ENCODE measurements at regions not wholly inside any gene's neighbourhood (a gene's known extent, or its start where the extent isn't known, plus 50 kb on each side); places are given as distances from the start of the nearest gene placed in this dataset.

DNA sequence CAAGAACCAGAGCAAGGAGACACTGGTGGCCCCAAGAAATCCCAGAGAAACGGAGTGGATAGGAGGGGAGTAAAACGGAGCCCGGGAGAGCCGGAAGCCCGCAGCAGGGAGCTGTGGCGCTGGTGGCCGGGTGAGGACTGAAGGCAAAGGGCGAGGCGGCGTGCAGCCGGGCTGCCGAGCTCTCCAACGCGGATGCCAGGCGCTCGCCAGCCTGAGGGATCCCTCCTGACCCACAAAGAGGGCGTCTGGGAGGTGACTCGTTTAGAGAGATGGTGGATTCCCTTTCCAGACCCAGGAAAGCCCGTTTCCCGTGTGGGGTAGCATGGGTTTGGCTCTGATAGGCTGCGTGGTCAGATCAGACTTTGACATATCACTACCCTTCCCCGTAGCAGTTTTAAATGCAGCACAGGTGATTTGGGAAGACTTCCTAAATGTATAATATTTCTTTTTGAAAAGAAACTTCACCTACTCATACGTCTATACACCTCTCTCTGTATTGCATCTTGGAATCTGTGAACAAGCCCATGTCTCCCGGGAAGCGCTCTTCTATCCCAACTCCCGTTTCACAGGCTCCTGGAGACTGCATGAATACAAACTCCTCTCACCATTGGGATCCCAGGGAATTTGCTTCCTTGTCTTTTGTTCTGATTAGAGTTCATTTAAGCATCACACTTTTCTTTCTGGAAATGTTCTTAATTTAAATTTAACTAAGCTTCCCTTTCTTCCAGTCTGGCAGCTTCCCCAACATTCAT lies 158.1 kb downstream of the C9orf152 start:
- peaks cover 54% of the 10 kb centered on the region for H3K27me3 Mint-ChIP-seq
- no peak for ATAC-seq (replicated peaks; ENCODE audit: extremely low read depth, poor library complexity, severe bottlenecking)
- H3K4me3 Mint-ChIP-seq = peak overlapping the region; percentile 77
- H3K4me1 Mint-ChIP-seq = peaks cover 28% of the 10 kb centered on the region
- H3K36me3 Mint-ChIP-seq (ENCODE audit: insufficient read depth) = peaks cover 2% of the 10 kb centered on the region
- H3K27ac Mint-ChIP-seq (ENCODE audit: low read depth) = peak overlapping the region; percentile 84
- H3K9me3 Mint-ChIP-seq = no peaks in the 10 kb centered on the region
- no peak for DNase-seq (ENCODE audit: low spot score in 2 of 2)

DNA sequence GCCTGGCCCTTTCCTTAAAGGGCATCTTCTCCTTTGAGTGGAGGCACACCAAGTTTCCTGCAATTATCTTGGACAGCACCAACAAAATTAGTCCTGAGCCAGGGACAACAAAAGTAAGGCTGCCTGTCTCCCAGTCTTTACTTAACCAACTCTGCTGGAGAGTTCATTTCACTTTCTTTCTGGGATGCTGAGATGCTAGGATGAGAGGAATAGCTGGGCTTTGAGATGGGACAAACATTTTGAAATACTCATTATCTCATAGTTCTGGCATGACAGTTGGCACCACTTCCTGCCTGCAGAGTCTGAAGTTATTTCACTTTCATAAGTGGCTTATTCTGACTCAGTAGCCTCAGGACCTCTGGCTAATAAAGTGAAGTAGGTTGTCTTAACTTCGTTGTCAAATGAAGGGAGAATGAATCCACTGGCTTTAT lies 157.0 kb downstream of the C9orf152 start:
- peaks cover 2% of the 10 kb centered on the region for H3K36me3 Mint-ChIP-seq (ENCODE audit: insufficient read depth)
- DNase-seq (ENCODE audit: low spot score in 2 of 2) (no peak), ATAC-seq (replicated peaks; ENCODE audit: extremely low read depth, poor library complexity, severe bottlenecking) (no peak)
- peak overlapping the region; percentile 77 for H3K4me3 Mint-ChIP-seq
- H3K9me3 Mint-ChIP-seq = no peaks in the 10 kb centered on the region
- H3K4me1 Mint-ChIP-seq = peaks cover 28% of the 10 kb centered on the region
- H3K27me3 Mint-ChIP-seq = peaks cover 54% of the 10 kb centered on the region
- peak overlapping the region; percentile 19 for H3K27ac Mint-ChIP-seq (ENCODE audit: low read depth)

DNA sequence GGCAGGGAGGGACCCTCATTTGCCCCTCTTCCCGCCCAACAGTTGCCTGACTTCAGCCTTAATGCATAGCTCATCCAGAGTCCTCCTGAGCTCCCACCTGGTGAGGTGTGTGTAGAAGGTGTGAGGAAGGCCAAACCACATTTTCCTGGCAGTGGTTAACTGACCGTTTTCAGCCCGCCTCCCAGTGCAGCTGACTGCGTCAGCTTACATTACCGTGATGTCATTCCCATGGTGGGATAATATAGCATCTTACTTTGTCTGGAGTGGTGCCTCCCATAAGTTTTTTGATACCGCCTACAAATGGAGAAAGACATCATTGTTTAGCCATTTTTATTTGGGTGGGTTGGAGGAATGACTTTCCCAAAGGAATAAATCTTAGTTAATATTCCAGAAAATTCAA lies 151.9 kb downstream of the C9orf152 start:
- H3K27me3 Mint-ChIP-seq = peaks cover 25% of the 10 kb centered on the region
- H3K4me1 Mint-ChIP-seq = no peaks in the 10 kb centered on the region
- H3K4me3 Mint-ChIP-seq = no peak overlapping the region
- ATAC-seq (replicated peaks; ENCODE audit: extremely low read depth, poor library complexity, severe bottlenecking) = no peak
- DNase-seq (ENCODE audit: low spot score in 2 of 2) = no peak
- H3K36me3 Mint-ChIP-seq (ENCODE audit: insufficient read depth) = no peaks in the 10 kb centered on the region
- no peaks in the 10 kb centered on the region for H3K9me3 Mint-ChIP-seq
- H3K27ac Mint-ChIP-seq (ENCODE audit: low read depth) = no peak overlapping the region

DNA sequence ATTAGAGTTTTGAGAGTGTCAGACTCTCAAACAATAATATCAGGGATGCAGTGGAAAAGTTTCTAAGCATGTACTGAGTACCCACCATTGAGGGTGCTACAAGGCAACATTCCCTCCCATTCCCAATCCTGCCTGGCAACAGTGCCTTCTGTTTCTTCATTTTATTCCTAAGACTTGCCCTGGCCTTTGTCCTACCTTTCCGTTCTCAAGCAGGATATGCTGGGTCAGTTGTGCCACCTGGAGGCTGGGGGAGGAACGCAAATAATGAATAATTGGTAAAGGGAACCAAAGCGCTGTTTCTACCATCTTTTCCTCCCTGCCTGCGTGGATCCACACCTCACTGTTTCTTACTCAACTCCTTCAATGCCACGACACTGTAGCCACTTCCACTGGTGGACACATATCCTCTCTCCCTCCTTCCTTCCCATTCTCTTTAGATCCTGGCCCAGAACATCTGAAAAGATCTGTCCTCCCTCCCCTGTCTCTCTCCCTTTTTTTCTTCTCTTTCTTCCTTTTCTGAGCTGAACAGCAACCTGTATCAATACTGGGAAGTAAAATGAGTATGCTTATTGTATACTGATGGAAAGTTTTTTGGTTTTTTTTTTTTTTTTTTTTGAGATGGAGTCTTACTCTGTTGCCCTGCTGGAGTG lies 149.5 kb downstream of the C9orf152 start:
- Mint-ChIP-seq H3K27ac (ENCODE audit: low read depth) (no peak overlapping the region), H3K4me3 (no peak overlapping the region), H3K9me3 (no peaks in the 10 kb centered on the region), H3K27me3 (peaks cover 10% of the 10 kb centered on the region), H3K4me1 (no peaks in the 10 kb centered on the region), H3K36me3 (ENCODE audit: insufficient read depth) (no peaks in the 10 kb centered on the region)
- DNase-seq (ENCODE audit: low spot score in 2 of 2) (no peak), ATAC-seq (replicated peaks; ENCODE audit: extremely low read depth, poor library complexity, severe bottlenecking) (no peak)

DNA sequence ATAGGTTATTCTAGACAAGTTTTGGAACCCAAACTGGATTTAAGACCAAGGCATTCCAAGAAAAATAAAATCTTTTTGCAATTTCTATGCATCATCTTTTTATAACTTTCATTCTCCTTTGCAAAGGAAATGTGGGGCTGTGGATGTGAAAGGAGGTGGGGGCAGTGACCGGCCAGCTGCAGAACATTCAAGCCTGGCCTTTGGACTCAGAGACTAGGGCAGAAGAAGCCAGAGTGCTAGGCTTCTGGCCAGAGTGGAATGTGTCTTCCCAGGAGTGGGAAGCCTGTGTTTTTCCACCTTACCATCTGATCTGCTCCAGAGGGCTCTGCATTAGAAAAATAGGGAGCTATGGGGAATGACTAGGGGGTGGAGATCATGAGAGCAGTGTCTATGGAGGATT lies 148.5 kb downstream of the C9orf152 start:
- H3K9me3 Mint-ChIP-seq = no peaks in the 10 kb centered on the region
- H3K4me3 Mint-ChIP-seq = no peak overlapping the region
- no peak for DNase-seq (ENCODE audit: low spot score in 2 of 2)
- H3K36me3 Mint-ChIP-seq (ENCODE audit: insufficient read depth) = no peaks in the 10 kb centered on the region
- H3K4me1 Mint-ChIP-seq = no peaks in the 10 kb centered on the region
- H3K27ac Mint-ChIP-seq (ENCODE audit: low read depth) = no peak overlapping the region
- no peak for ATAC-seq (replicated peaks; ENCODE audit: extremely low read depth, poor library complexity, severe bottlenecking)
- peaks cover 7% of the 10 kb centered on the region for H3K27me3 Mint-ChIP-seq

DNA sequence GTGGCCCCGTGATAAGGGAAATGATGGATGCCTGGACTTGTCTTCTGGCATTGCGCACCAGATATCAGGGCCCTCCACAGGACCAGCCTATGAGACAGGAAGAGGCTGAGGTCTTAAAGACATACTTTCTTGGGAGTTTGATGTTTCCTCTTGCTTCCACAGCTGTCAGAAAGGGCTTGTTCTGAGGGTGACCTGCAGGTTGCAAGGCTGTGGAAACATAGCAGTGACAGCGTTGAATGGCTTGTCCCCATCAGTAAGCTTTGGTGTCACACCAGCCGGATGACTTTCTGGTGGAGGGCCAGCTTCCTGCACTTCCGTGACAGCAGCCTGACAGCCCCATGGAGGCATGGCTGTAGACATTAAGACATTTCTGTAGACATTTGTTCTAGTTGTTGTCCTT lies 143.2 kb downstream of the C9orf152 start:
- Mint-ChIP-seq H3K27me3 (peaks cover under 1% of the 10 kb centered on the region), H3K36me3 (ENCODE audit: insufficient read depth) (no peaks in the 10 kb centered on the region), H3K4me3 (no peak overlapping the region), H3K27ac (ENCODE audit: low read depth) (no peak overlapping the region), H3K9me3 (no peaks in the 10 kb centered on the region), H3K4me1 (no peaks in the 10 kb centered on the region)
- no peak for DNase-seq (ENCODE audit: low spot score in 2 of 2)
- no peak for ATAC-seq (replicated peaks; ENCODE audit: extremely low read depth, poor library complexity, severe bottlenecking)

DNA sequence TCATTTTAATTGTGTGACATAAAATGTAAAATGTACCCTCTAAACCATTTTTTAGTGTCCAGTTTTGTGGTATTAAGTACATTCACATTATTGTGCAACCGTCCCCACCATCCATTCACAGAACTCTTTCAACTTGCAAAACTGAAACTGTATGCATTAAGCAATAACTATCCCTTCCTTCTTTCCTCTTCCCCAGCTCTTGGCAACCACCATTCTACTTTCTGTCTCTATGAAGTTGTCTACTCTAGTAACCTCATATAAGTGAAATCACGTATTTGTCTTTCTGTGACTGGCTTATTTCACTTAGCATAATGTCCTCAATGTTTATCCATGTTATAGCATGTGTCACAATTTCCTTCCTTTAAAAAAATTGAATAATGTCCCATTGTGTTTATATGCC lies 142.4 kb downstream of the C9orf152 start:
- no peak for DNase-seq (ENCODE audit: low spot score in 2 of 2)
- H3K36me3 Mint-ChIP-seq (ENCODE audit: insufficient read depth) = no peaks in the 10 kb centered on the region

DNA sequence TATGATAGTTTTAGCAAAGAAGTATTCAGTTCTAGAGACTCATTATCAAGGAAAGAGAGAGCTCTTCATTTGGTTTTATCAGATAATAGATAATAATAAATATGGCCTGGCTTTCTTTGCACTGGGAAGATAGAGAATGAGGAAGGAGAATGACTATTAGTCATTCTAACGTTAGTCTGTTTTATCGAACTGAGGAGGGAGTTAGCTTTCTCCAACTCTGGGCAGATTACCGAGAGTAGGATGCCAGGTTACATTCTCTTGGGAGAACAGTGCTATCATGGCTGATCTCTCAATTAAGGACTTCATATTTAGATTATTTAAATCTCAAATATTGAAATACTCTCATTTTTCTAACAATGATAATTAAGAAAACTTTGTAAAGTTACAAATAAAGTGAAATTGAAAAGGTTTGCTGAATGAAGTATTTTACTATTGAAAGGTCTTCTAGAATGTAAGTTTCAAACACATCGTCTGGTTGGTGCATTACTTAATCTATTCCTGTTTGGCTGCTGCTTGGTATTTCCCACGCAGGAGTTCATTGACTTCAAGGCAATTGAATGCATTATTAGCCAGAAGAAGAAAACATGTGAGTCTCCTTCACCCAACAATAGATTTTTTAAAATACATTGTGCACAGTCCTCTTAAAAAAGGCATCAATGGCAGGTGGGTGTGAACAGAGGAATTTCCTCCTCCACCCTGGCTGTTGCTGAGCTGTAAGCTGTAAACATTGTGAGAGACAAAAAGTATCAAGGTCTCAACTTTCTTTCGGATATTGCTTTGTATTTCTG lies 140.8 kb downstream of the C9orf152 start:
- DNase-seq (ENCODE audit: low spot score in 2 of 2) (no peak), ATAC-seq (replicated peaks; ENCODE audit: extremely low read depth, poor library complexity, severe bottlenecking) (no peak)
- H3K9me3 Mint-ChIP-seq = no peaks in the 10 kb centered on the region
- no peaks in the 10 kb centered on the region for H3K27me3 Mint-ChIP-seq
- H3K4me3 Mint-ChIP-seq = no peak overlapping the region
- no peaks in the 10 kb centered on the region for H3K36me3 Mint-ChIP-seq (ENCODE audit: insufficient read depth)
- H3K4me1 Mint-ChIP-seq = no peaks in the 10 kb centered on the region
- no peak overlapping the region for H3K27ac Mint-ChIP-seq (ENCODE audit: low read depth)

More for the DNA sequence above, 142.4 kb downstream of the C9orf152 start:
- Mint-ChIP-seq H3K9me3 (no peaks in the 10 kb centered on the region), H3K27me3 (no peaks in the 10 kb centered on the region), H3K27ac (ENCODE audit: low read depth) (no peak overlapping the region), H3K4me1 (no peaks in the 10 kb centered on the region), H3K4me3 (no peak overlapping the region)
- ATAC-seq (replicated peaks; ENCODE audit: extremely low read depth, poor library complexity, severe bottlenecking) = no peak

DNA sequence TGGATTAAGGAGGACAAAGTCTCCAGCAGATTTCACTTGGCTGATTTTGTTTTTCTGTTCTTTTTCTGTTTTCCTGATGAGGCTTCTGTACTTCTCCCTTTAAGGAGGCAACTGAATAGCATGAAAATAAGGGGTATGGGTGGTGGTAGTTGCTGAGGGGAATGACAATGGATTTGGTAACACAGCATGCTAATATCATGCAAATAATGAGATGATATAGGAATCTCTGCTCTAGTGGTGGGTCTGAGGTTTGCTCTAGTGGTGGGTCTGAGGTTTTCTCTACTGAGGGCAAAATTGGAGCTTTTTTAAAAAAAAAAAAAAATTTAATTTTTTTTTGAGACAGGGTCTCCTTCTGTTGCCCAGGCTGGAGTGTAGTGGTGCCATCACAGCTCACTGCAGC lies 139.7 kb downstream of the C9orf152 start:
- ATAC-seq (replicated peaks; ENCODE audit: extremely low read depth, poor library complexity, severe bottlenecking) = no peak
- Mint-ChIP-seq H3K36me3 (ENCODE audit: insufficient read depth) (no peaks in the 10 kb centered on the region), H3K9me3 (no peaks in the 10 kb centered on the region), H3K27ac (ENCODE audit: low read depth) (no peak overlapping the region), H3K4me3 (no peak overlapping the region), H3K4me1 (no peaks in the 10 kb centered on the region), H3K27me3 (no peaks in the 10 kb centered on the region)
- DNase-seq (ENCODE audit: low spot score in 2 of 2) = no peak

DNA sequence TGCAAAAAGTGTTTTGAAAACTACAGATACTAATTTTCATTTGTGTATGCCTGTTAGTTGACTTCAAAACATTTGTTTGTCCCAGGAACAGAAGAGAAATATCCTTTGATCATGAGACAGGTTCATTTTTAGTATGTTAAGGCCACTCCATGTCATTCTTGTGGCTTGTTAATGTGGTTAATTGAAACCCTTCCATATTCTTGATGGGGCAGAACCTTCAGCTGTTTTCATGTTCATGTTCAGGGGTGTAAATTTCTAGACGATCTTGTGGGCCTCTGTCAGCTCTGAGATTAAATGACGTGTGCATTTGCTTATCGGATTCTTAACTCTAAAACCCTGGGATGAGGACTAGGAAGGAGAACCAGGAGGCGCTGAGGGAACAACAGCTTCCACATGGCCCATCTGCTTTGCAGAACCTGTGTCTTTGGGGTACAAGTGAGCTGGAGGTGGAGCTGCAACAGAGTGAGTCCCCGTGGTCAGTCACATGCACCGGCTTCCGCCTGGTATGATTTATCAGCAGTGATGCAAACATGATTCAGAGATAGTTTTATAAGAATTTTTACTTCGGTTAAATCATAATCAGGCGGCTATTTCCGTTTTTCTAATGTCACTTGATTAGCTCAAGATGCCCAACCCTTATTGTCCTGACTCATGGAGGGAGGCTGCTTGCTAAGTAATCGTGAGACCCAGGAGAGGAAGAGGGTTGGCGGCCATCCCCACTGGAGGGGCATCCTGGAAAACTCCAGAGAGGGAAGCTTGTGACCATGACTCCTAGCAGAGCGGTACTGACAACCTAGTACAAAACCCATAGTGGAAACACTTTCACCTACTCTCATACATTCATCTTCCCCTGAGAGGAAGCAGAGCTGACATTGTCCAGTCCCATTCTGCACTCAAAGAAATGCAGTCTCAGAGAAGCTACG lies 138.4 kb downstream of the C9orf152 start:
- no peak overlapping the region for H3K4me3 Mint-ChIP-seq
- ATAC-seq (replicated peaks; ENCODE audit: extremely low read depth, poor library complexity, severe bottlenecking) = no peak

DNA sequence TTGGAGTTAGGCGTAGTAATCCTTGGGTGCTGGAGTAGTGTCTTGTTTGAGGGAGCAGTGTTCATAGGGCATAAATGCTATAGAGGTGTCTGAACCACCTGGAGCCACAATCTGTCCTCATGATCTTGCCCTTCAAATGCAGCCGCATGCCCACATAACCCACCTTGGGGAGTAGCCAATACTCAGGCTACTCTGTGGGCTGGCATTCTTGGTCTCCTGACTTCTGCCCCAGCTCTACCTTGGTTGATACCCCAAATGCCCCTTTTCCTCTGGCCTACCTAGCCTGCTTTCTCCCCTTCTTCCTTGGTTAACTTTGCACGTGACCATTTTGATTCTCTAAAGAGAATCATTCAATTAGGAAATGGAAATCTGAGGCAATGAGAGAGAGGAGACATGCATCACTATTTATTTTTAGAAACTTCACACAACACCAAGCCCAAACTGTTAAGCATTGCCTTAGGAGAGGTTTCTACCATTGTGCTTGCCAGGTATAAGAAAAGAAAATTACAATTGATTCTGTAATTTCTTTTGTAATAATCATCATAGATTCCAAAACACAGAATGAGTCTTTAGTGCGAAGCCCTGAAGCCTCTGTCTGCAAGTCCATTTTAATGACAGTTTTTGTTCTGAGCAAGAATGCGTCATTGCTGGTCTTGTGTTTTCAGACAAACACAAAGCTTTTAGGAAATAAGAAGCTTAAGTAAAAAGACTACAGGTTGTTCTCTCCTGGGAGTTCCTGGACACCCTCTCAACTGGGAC lies 135.2 kb downstream of the C9orf152 start:
- Mint-ChIP-seq H3K4me1 (no peaks in the 10 kb centered on the region), H3K4me3 (no peak overlapping the region), H3K27me3 (no peaks in the 10 kb centered on the region), H3K9me3 (no peaks in the 10 kb centered on the region), H3K27ac (ENCODE audit: low read depth) (no peak overlapping the region), H3K36me3 (ENCODE audit: insufficient read depth) (no peaks in the 10 kb centered on the region)
- DNase-seq (ENCODE audit: low spot score in 2 of 2) (no peak), ATAC-seq (replicated peaks; ENCODE audit: extremely low read depth, poor library complexity, severe bottlenecking) (no peak)

More for the DNA sequence above, 138.4 kb downstream of the C9orf152 start:
- H3K9me3 Mint-ChIP-seq = no peaks in the 10 kb centered on the region
- H3K27me3 Mint-ChIP-seq = no peaks in the 10 kb centered on the region
- no peak overlapping the region for H3K27ac Mint-ChIP-seq (ENCODE audit: low read depth)
- no peaks in the 10 kb centered on the region for H3K36me3 Mint-ChIP-seq (ENCODE audit: insufficient read depth)
- no peak for DNase-seq (ENCODE audit: low spot score in 2 of 2)
- no peaks in the 10 kb centered on the region for H3K4me1 Mint-ChIP-seq
